Endothelial cell of umbilical vein (primary cell): ENCODE measurements at regions not wholly inside any gene's neighbourhood (a gene's known extent, or its start where the extent isn't known, plus 50 kb on each side); places are given as distances from the start of the nearest gene placed in this dataset.

ENCODE experiments used
- BruUV-seq: library from RNA; stranded (reverse); fragments of 400-500 nt; replicated peaks from 2 replicates; lab custom pipeline; 2021; lab: Mats Ljungman, UMichigan
- CTCF ChIA-PET: fragments of 300-600, 350-600 bp; sonication (Branson Sonifier 250); formaldehyde crosslinking; loops from one replicate; lab custom pipeline; 2021; ENCODE audit warnings: antibody characterized with exemption, inconsistent platforms; lab: Charles Lee
- POLR2A ChIA-PET: fragments of 300-600, 350-600 bp; sonication (Branson Sonifier 250); formaldehyde crosslinking; loops from one replicate; lab custom pipeline; 2021; ENCODE audit warnings: antibody characterized with exemption, inconsistent platforms; lab: Charles Lee
- DNase-seq: peaks from one replicate; pipeline ENCODE4 v3.0.0-alpha.2; 2011; ENCODE audit warnings: low read depth, low spot score
- FAIRE-seq: peaks from 2 replicates; lab custom pipeline; 2011; peaks lifted over from hg19 to GRCh38; lab: Jason Lieb, UNC
- H2AFZ ChIP-seq: 2 replicates; pipeline ENCODE4 v1.6.0; 2012; ENCODE audit warnings: low read depth, low read length, control low read depth, inconsistent platforms
- H3K27ac ChIP-seq: 2 replicates; pipeline ENCODE4 v1.5.1; 2011; ENCODE audit warnings: low read depth, mild to moderate bottlenecking, control low read depth, low read length, moderate library complexity; ENCODE audit not compliant: insufficient read depth
- H3K27me3 ChIP-seq, 2 experiments: 2 replicates each; pipeline versions ENCODE4 v1.6.0 to v1.6.1; 2011; ENCODE audit warnings: low read length in 2 of 2, mixed read lengths in 1 of 2; ENCODE audit not compliant: control insufficient read depth in 2 of 2, insufficient read depth in 2 of 2
- H3K36me3 ChIP-seq, 2 experiments: 2 replicates in 1 of 2; 3 replicates in 1 of 2; pipeline ENCODE4 v1.5.1; 2011; ENCODE audit warnings: low read length in 2 of 2, mild to moderate bottlenecking in 1 of 2, moderate library complexity in 1 of 2; ENCODE audit not compliant: control insufficient read depth in 2 of 2, insufficient read depth in 2 of 2; ENCODE audit errors: extremely low read depth in 1 of 2
- H3K4me1 ChIP-seq: 3 replicates; pipeline ENCODE4 v1.5.1; 2011; ENCODE audit warnings: mild to moderate bottlenecking, low read length; ENCODE audit not compliant: control insufficient read depth, insufficient read depth; ENCODE audit errors: extremely low read depth
- H3K4me2 ChIP-seq: 2 replicates; pipeline ENCODE4 v1.6.1; 2011; ENCODE audit warnings: low read length, control low read depth, mixed read lengths; ENCODE audit not compliant: insufficient read depth
- H3K4me3 ChIP-seq, 3 experiments: fragments of 200-600 bp in 1 of 3; sonication (generic), shearing (Covaris generic) in 1 of 3; replicated peaks in 1 of 3; 2 replicates each; pipeline ENCODE4 v1.5.1; 2011 to 2016; ENCODE audit warnings: control low read depth in 3 of 3, low read length in 3 of 3, mild to moderate bottlenecking in 2 of 3, inconsistent platforms in 1 of 3, low read depth in 1 of 3, moderate library complexity in 1 of 3; ENCODE audit not compliant: insufficient read depth in 1 of 3
- H3K79me2 ChIP-seq: 2 replicates; pipeline ENCODE4 v1.6.0; 2012; ENCODE audit warnings: low read length, inconsistent platforms; ENCODE audit not compliant: control insufficient read depth, insufficient read depth
- H3K9ac ChIP-seq: replicated peaks from 2 replicates; pipeline ENCODE3; 2011; ENCODE audit warnings: low read length, control low read depth; ENCODE audit not compliant: insufficient read depth; ENCODE audit errors: extremely low read depth
- H3K9me1 ChIP-seq: replicated peaks from 3 replicates; pipeline ENCODE4 v1.6.0; 2011; ENCODE audit warnings: mild to moderate bottlenecking, low read length; ENCODE audit not compliant: control insufficient read depth, insufficient read depth; ENCODE audit errors: extremely low read depth
- H3K9me3 ChIP-seq: replicated peaks from 2 replicates; pipeline ENCODE4 v1.5.1; 2012; ENCODE audit warnings: low read length, inconsistent platforms; ENCODE audit not compliant: control insufficient read depth, insufficient read depth
- H4K20me1 ChIP-seq: replicated peaks from 2 replicates; pipeline ENCODE3; 2011; ENCODE audit warnings: mild to moderate bottlenecking, low read length; ENCODE audit not compliant: control insufficient read depth, insufficient read depth; ENCODE audit errors: extremely low read depth
- CTCF ChIP-seq, 2 donors: IDR thresholded peaks; 1 replicate in 1 of 2; 2 replicates in 1 of 2; pipeline ENCODE4 v1.5.1; 2011; ENCODE audit warnings: low read length in 2 of 2, mild to moderate bottlenecking in 2 of 2, moderate library complexity in 2 of 2, control low read depth in 1 of 2, inconsistent platforms in 1 of 2, low read depth in 1 of 2; ENCODE audit not compliant: insufficient read depth in 1 of 2; ENCODE audit errors: extremely low read depth in 1 of 2
- EZH2 ChIP-seq: IDR thresholded peaks from 2 replicates; pipeline ENCODE4 v1.6.1; 2012; ENCODE audit warnings: borderline replicate concordance, low read depth, mild to moderate bottlenecking, moderate library complexity, low read length, inconsistent platforms; ENCODE audit not compliant: severe bottlenecking
- FOS ChIP-seq: IDR thresholded peaks from 2 replicates; pipeline ENCODE4 v1.6.1; 2011; ENCODE audit warnings: mild to moderate bottlenecking, low read length, moderate library complexity, borderline replicate concordance; ENCODE audit not compliant: insufficient read depth
- GATA2 ChIP-seq: IDR thresholded peaks from 2 replicates; pipeline ENCODE4 v1.7.0; 2011; ENCODE audit warnings: low read depth, mild to moderate bottlenecking, moderate library complexity, mixed read lengths, low read length; ENCODE audit not compliant: insufficient read length, insufficient read depth
- JUN ChIP-seq: IDR thresholded peaks from 2 replicates; pipeline ENCODE4 v1.6.1; 2011; ENCODE audit warnings: borderline replicate concordance, low read depth; ENCODE audit not compliant: insufficient read length, insufficient read depth
- MAX ChIP-seq: IDR thresholded peaks from 2 replicates; pipeline ENCODE4 v1.6.1; 2011; ENCODE audit not compliant: insufficient read depth, insufficient read length
- MYC ChIP-seq: IDR thresholded peaks from one replicate; pipeline ENCODE4 v1.6.1; 2011; ENCODE audit warnings: mild to moderate bottlenecking, low read depth, low read length
- POLR2A ChIP-seq: IDR thresholded peaks from 2 replicates; pipeline ENCODE4 v1.6.1; 2012; ENCODE audit warnings: low read depth, mild to moderate bottlenecking, control low read depth, low read length
- POLR2AphosphoS5 ChIP-seq: IDR thresholded peaks from 2 replicates; pipeline ENCODE4 v1.6.1; 2012; ENCODE audit warnings: low read depth, mild to moderate bottlenecking, control low read depth, low read length, moderate library complexity; ENCODE audit not compliant: insufficient read depth
- dilution Hi-C: fragments of 300-500 bp; cut with MboI; formaldehyde crosslinking; loops from one replicate; pipeline ENCODE4 v1.15.0; 2019; ENCODE audit warnings: low sequenced_read_pairs; ENCODE audit not compliant: extremely low pct_ligation_motif_present
- intact Hi-C: fragments of 100-400 bp; cut with micrococcal nuclease; formaldehyde crosslinking; loops from one replicate; pipeline ENCODE4 v1.10.0; 2022

GRCh38 chr13:74929436-74929835 lies 552.5 kb downstream of the TBC1D4 start:
- POLR2A ChIA-PET = no interaction called here
- intact Hi-C loops (no loop called here), dilution Hi-C loops (no loop called here)
- H3K4me2 ChIP-seq = no peak overlapping the region
- peaks cover 5% of the 10 kb centered on the region for H3K4me1 ChIP-seq
- no peaks in the 10 kb centered on the region for H3K9me3 ChIP-seq
- no peaks in the 10 kb centered on the region for H3K36me3 ChIP-seq
- no peaks in the 10 kb centered on the region for H3K27me3 ChIP-seq
- no peaks in the 10 kb centered on the region for H3K9me1 ChIP-seq
- no peak for FAIRE-seq
- no peaks in the 10 kb centered on the region for H4K20me1 ChIP-seq
- CTCF ChIA-PET = interaction anchor here (0.8 kb wide), 1 partner anchor 290 kb away, joined by 3 read pairs; no protein-coding TSS in a partner anchor
- H3K79me2 ChIP-seq = no peaks in the 10 kb centered on the region
- H3K4me3 ChIP-seq = no peak overlapping the region
- no peak for TF ChIP-seq POLR2AphosphoS5
- no peak for TF ChIP-seq MAX
- no peak for TF ChIP-seq JUN
- no peak for TF ChIP-seq GATA2
- no peak for TF ChIP-seq MYC
- no peak for TF ChIP-seq EZH2
- no peak for TF ChIP-seq FOS
- no peak for TF ChIP-seq POLR2A
- TF ChIP-seq CTCF (IDR thresholded peaks at IDR 0.05; ENCODE audit: extremely low read depth in 1 of 2, insufficient read depth in 1 of 2, low read depth in 1 of 2, low read length in 2 of 2) = no peak
- BruUV-seq = no TSS peak
- DNase-seq = no peak
- no peak overlapping the region for H2AFZ ChIP-seq
- no peak overlapping the region for H3K27ac ChIP-seq
- H3K9ac ChIP-seq = no peak overlapping the region
